Upper lobe of left lung (tissue), 6 donors: ENCODE measurements at regions not wholly inside any gene's neighbourhood (a gene's known extent, or its start where the extent isn't known, plus 50 kb on each side); places are given as distances from the start of the nearest gene placed in this dataset.

Experiments
- ATAC-seq, 2 donors: fragments of 200-7000 bp; cut with Tn5 transposase; one replicate each; pipeline ENCODE4 v1.9.1; 2022; ENCODE audit warnings: mild to moderate bottlenecking in 2 of 2, moderate library complexity in 2 of 2; ENCODE audit not compliant: low FRiP score in 2 of 2
- DNase-seq, 2 donors: peaks; one replicate each; pipeline ENCODE4 v3.0.0-alpha.2; 2019 to 2020
- H3K27ac ChIP-seq, 4 donors: fragments of 200-600 bp; sonication (generic); one replicate each; pipeline ENCODE4 v1.5.1; 2016 to 2019
- H3K27me3 ChIP-seq, 4 donors: fragments of 200-600 bp; sonication (generic); one replicate each; pipeline ENCODE4 v1.5.1; 2017 to 2019
- H3K36me3 ChIP-seq, 4 donors: fragments of 200-600 bp; sonication (generic); one replicate each; pipeline ENCODE4 v1.5.1; 2016 to 2019
- H3K4me1 ChIP-seq, 4 donors: fragments of 200-600 bp; sonication (generic); one replicate each; pipeline ENCODE4 v1.5.1; 2018 to 2019
- H3K4me3 ChIP-seq, 4 donors: fragments of 200-600 bp; sonication (generic); one replicate each; pipeline ENCODE4 v1.5.1; 2017 to 2019; ENCODE audit warnings: mild to moderate bottlenecking in 2 of 4, moderate library complexity in 1 of 4
- H3K9me3 ChIP-seq, 4 donors: fragments of 200-600 bp; sonication (generic); one replicate each; pipeline ENCODE4 v1.5.1; 2018 to 2019
- CTCF ChIP-seq, 6 experiments: fragments of 450-650 bp in 4 of 6; fragments of 200-600 bp in 2 of 6; sonication (generic) in 2 of 6; IDR thresholded peaks; one replicate each; pipeline ENCODE4 v1.5.1; 2016 to 2019; ENCODE audit warnings: antibody characterized with exemption in 6 of 6
- EP300 ChIP-seq, 4 donors: sonication (generic); formaldehyde crosslinking; IDR thresholded peaks; one replicate each; pipeline ENCODE4 v1.5.1; 2017; ENCODE audit warnings: antibody characterized with exemption in 4 of 4, control low read depth in 2 of 4
- POLR2A ChIP-seq, 4 donors: fragments of 450-650 bp; IDR thresholded peaks; one replicate each; pipeline ENCODE4 v1.5.1; 2016 to 2017; ENCODE audit warnings: antibody characterized with exemption in 4 of 4, mild to moderate bottlenecking in 2 of 4
- POLR2AphosphoS5 ChIP-seq, 2 donors: sonication (generic); formaldehyde crosslinking; IDR thresholded peaks; one replicate each; pipeline ENCODE4 v1.5.1; 2017; ENCODE audit warnings: antibody characterized with exemption in 2 of 2
- WGBS, 2 donors: methylation state at CpG; one replicate each; pipeline ENCODE4 v1.1.5; 2017 to 2018; 5-methylcytosine and 5-hydroxymethylcytosine counted together
- donor health status: DM: no; HTN: no; CAD: no; lungs with moderate emphysema.
- donor health status: DM: no; HTN: yes; CAD: no; lungs with severe emphysema.

DNA sequence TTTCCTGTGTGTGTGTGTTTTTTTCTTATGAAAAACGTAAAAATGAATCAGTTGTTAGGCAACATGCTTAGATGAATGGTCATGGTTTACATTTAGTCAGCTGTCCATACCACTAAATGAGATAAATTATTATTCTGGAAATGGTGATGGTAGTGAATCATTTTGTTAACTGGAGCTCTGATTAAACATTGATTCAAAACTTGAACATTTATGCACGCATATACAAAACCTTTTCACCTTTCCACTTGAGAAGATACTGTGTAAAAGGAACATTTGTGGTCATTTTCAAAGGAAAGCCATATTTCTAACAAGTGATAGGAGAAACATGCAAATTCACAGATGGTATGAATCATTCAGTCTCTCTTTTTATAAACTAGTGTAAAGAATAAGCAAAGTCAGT lies 162.0 kb downstream of the SLC25A46 start:
- WGBS, 2 donors, result 43 to 51% methylated on average over 2 of the region's 2 CpGs
- ATAC-seq, result no peak
- Histone ChIP-seq H3K9me3 (no peaks in the 10 kb centered on the region), H3K36me3 (no peaks in the 10 kb centered on the region), H3K27ac (no peak overlapping the region), H3K27me3 (no peaks in the 10 kb centered on the region), H3K4me1 (no peaks in the 10 kb centered on the region), H3K4me3 (no peak overlapping the region)
- no peak for DNase-seq
- no peak for TF ChIP-seq POLR2A (IDR thresholded peaks at IDR 0.05)
- TF ChIP-seq EP300 (IDR thresholded peaks at IDR 0.05), result no peak
- no peak for TF ChIP-seq POLR2AphosphoS5 (IDR thresholded peaks at IDR 0.05)
- no peak for TF ChIP-seq CTCF (IDR thresholded peaks at IDR 0.05)

- DNase-seq (no peak), ATAC-seq (no peak)
- H3K27me3 ChIP-seq, result no peaks in the 10 kb centered on the region
- TF ChIP-seq POLR2A (IDR thresholded peaks at IDR 0.05) (no peak), CTCF (IDR thresholded peaks at IDR 0.05) (no peak), POLR2AphosphoS5 (IDR thresholded peaks at IDR 0.05) (no peak), EP300 (IDR thresholded peaks at IDR 0.05) (no peak)
- no peaks in the 10 kb centered on the region for H3K4me1 ChIP-seq
- no peaks in the 10 kb centered on the region for H3K9me3 ChIP-seq
- no peak overlapping the region for H3K27ac ChIP-seq
- H3K36me3 ChIP-seq, result no peaks in the 10 kb centered on the region
- WGBS, 2 donors, result 54 to 71% methylated on average over 3 of the region's 3 CpGs
- no peak overlapping the region for H3K4me3 ChIP-seq
These were observed 165.2 kb downstream of the SLC25A46 start for GRCh38 chr5:110903966-110904365.

DNA sequence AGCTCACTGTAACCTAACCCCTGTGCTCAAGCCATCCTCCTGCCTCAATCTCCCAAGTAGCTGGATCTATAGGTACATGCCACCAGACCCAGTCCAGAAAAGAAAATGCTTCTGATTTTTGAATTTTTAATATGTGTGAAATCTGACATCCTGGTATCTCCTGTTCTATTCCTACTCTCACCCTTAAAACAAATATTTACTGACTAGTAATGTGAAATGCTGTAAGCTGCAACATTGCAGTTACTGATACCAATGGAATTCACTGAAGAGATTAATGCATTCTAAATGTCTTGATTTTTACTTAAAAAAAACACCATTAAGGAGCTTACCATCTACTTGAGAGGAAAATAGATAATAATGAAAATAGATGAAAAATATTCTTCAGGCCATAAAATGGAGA lies 162.7 kb upstream of the TSLP start:
- TF ChIP-seq POLR2AphosphoS5 (IDR thresholded peaks at IDR 0.05) (no peak), EP300 (IDR thresholded peaks at IDR 0.05) (no peak), POLR2A (IDR thresholded peaks at IDR 0.05) (no peak), CTCF (IDR thresholded peaks at IDR 0.05) (no peak)
- DNase-seq, result no peak

DNA sequence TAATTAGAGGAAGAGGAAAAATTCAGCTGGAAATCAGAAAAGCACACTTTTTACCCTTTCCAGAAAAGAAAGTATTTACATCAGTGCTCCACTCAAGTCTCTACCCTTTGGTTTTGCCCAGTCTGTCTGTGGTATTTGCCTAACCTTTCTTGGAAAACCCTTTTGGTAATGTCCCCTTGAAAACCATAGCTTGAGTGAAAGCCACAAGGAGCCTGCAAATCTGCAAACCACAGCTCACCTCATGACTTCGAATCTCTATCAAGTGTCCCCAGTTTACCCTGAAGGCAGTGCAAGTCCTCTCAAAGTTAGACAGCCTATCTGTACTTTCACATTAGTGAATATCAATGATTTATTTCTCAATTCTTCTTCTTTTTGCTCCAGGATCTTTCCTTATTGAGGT lies 162.1 kb upstream of the TSLP start:
- 58 to 70% methylated on average over 1 of the region's 1 CpG for WGBS, 2 donors
- TF ChIP-seq POLR2A (IDR thresholded peaks at IDR 0.05) (no peak), EP300 (IDR thresholded peaks at IDR 0.05) (no peak), CTCF (IDR thresholded peaks at IDR 0.05) (no peak), POLR2AphosphoS5 (IDR thresholded peaks at IDR 0.05) (no peak)
- no peak for ATAC-seq

More for the DNA sequence above, 162.7 kb upstream of the TSLP start:
- no peak for ATAC-seq
- no peaks in the 10 kb centered on the region for H3K9me3 ChIP-seq
- no peak overlapping the region for H3K4me3 ChIP-seq
- H3K36me3 ChIP-seq, result no peaks in the 10 kb centered on the region
- H3K4me1 ChIP-seq, result no peaks in the 10 kb centered on the region
- no peak overlapping the region for H3K27ac ChIP-seq
- no peaks in the 10 kb centered on the region for H3K27me3 ChIP-seq

DNA sequence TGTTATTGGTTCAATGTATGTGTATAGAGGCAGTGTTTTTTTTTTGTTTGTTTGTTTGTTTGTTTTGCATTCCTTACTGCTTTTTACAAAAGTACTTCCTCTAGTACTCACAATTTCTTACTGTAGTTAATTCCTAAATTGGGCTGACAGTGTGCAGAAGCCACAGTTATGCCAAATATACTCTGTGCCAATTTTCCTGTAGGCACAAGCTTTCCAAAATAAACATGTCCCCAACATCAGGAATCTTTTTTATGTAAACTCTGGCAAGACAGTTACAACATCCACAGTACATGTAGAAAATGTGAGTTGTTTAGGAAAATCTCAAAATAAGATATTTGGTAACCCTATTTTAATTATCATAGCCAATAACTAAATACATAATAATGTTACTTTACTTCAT lies 161.6 kb upstream of the TSLP start:
- no peak overlapping the region for H3K27ac ChIP-seq
- DNase-seq (no peak), ATAC-seq (no peak)
- H3K27me3 ChIP-seq, result no peaks in the 10 kb centered on the region
- no peaks in the 10 kb centered on the region for H3K36me3 ChIP-seq
- TF ChIP-seq POLR2A (IDR thresholded peaks at IDR 0.05) (no peak), POLR2AphosphoS5 (IDR thresholded peaks at IDR 0.05) (no peak), EP300 (IDR thresholded peaks at IDR 0.05) (no peak)
- no peak overlapping the region for H3K4me3 ChIP-seq
- H3K4me1 ChIP-seq, result no peaks in the 10 kb centered on the region
- H3K9me3 ChIP-seq, result no peaks in the 10 kb centered on the region

More for the DNA sequence above, 162.1 kb upstream of the TSLP start:
- Histone ChIP-seq H3K9me3 (no peaks in the 10 kb centered on the region), H3K4me1 (no peaks in the 10 kb centered on the region), H3K27ac (no peak overlapping the region), H3K27me3 (no peaks in the 10 kb centered on the region), H3K36me3 (no peaks in the 10 kb centered on the region), H3K4me3 (no peak overlapping the region)
- no peak for DNase-seq
